ENCODE measurements at regions not wholly inside any gene's neighbourhood (a gene's known extent, or its start where the extent isn't known, plus 50 kb on each side); places are given as distances from the start of the nearest gene placed in this dataset.

- Histone ChIP-seq H3K4me3 (replicated peaks in 1 of 3) (no peak overlapping the region), H3K27ac (no peak overlapping the region), H3K27me3 (no peaks in the 10 kb centered on the region), H3K4me1 (no peaks in the 10 kb centered on the region), H3K9me3 (no peaks in the 10 kb centered on the region), H3K36me3 (no peaks in the 10 kb centered on the region)
- intact Hi-C loops (cut with DNase I): no loop called here
- no peak for TF ChIP-seq POLR2A (IDR thresholded peaks at IDR 0.05)
- TF ChIP-seq CTCF (IDR thresholded peaks at IDR 0.05): no peak
- WGBS, 2 donors: 89 to 92% methylated on average over 1 of the region's 1 CpG
- no peak for DNase-seq
Observed at GRCh38 chr5:92119110-92119509, 736.0 kb upstream of the ARRDC3 start.

- no peaks in the 10 kb centered on the region for H3K27me3 ChIP-seq
- 76 to 83% methylated on average over 1 of the region's 1 CpG for WGBS, 2 donors
- no peak overlapping the region for H3K4me3 ChIP-seq (replicated peaks in 1 of 3)
- no peaks in the 10 kb centered on the region for H3K4me1 ChIP-seq
- intact Hi-C loops (cut with DNase I): no loop called here
- no peak for DNase-seq
- no peaks in the 10 kb centered on the region for H3K9me3 ChIP-seq
- H3K36me3 ChIP-seq: no peaks in the 10 kb centered on the region
- TF ChIP-seq POLR2A (IDR thresholded peaks at IDR 0.05) (no peak), CTCF (IDR thresholded peaks at IDR 0.05) (no peak)
- H3K27ac ChIP-seq: no peak overlapping the region
Observed at GRCh38 chr5:92106808-92107207, 723.7 kb upstream of the ARRDC3 start.

- TF ChIP-seq POLR2A (IDR thresholded peaks at IDR 0.05) (no peak), CTCF (IDR thresholded peaks at IDR 0.05) (no peak)
- Histone ChIP-seq H3K4me3 (replicated peaks in 1 of 3) (no peak overlapping the region), H3K27ac (no peak overlapping the region), H3K36me3 (no peaks in the 10 kb centered on the region), H3K9me3 (no peaks in the 10 kb centered on the region), H3K4me1 (no peaks in the 10 kb centered on the region), H3K27me3 (no peaks in the 10 kb centered on the region)
- intact Hi-C loops (cut with DNase I): no loop called here
- no peak for DNase-seq
Observed at GRCh38 chr5:92104126-92104525, 721.0 kb upstream of the ARRDC3 start.

- no peak for TF ChIP-seq POLR2A (IDR thresholded peaks at IDR 0.05)
- TF ChIP-seq CTCF (IDR thresholded peaks at IDR 0.05): no peak
- no peaks in the 10 kb centered on the region for H3K4me1 ChIP-seq
- no peak overlapping the region for H3K4me3 ChIP-seq (replicated peaks in 1 of 3)
- no peaks in the 10 kb centered on the region for H3K9me3 ChIP-seq
- H3K36me3 ChIP-seq: no peaks in the 10 kb centered on the region
- 90 to 96% methylated on average over 3 of the region's 3 CpGs for WGBS, 2 donors
- DNase-seq: no peak
- no peaks in the 10 kb centered on the region for H3K27me3 ChIP-seq
- intact Hi-C loops (cut with DNase I): no loop called here
- H3K27ac ChIP-seq: no peak overlapping the region
Observed at GRCh38 chr5:92102313-92102712, 719.2 kb upstream of the ARRDC3 start.

- WGBS, 2 donors: 51 to 54% methylated on average over 1 of the region's 1 CpG
- Histone ChIP-seq H3K4me1 (no peaks in the 10 kb centered on the region), H3K27me3 (no peaks in the 10 kb centered on the region), H3K36me3 (no peaks in the 10 kb centered on the region), H3K27ac (no peak overlapping the region), H3K9me3 (no peaks in the 10 kb centered on the region), H3K4me3 (replicated peaks in 1 of 3) (no peak overlapping the region)
- intact Hi-C loops (cut with DNase I): no loop called here
- TF ChIP-seq CTCF (IDR thresholded peaks at IDR 0.05) (no peak), POLR2A (IDR thresholded peaks at IDR 0.05) (no peak)
- DNase-seq: no peak
Observed at GRCh38 chr5:92092239-92092638, 709.1 kb upstream of the ARRDC3 start.

Data from thyroid gland (tissue), 4 donors.